ENCODE measurements at regions not wholly inside any gene's neighbourhood (a gene's known extent, or its start where the extent isn't known, plus 50 kb on each side); places are given as distances from the start of the nearest gene placed in this dataset.
"Not testable (repeated sequence)": the region's sequence is repeated elsewhere in the genome, so short reads cannot be mapped to it uniquely, and the experiment has no call there.

DNA sequence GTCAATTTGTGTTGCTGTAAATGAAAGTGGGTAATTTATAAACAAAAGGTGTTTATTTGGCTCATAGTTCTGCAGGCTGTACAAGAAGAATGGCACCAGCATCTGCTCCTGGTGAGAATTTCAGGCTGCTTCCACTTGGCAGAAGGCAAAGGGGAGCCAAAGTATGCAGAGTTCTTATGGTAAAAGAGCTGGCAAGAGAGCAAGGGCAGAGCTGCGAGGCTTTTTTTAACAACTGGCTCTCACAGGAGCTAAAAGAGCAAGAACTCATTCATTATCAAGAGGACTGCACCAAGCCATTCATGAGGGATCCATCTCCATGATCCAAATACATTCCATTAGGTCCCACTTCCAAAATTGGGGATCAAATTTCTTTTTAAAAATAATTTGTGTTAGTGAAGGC, 1712.7 kb downstream of the SLITRK5 start:
- no peak for ATAC-seq
- no peak for DNase-seq (ENCODE audit: low spot score in 2 of 2)
- Mint-ChIP-seq H3K9me3 (peaks cover 12 to 20% of the 10 kb centered on the region in 2 donors), H3K27ac (no peak overlapping the region), H3K36me3 (no peaks in the 10 kb centered on the region)

- peaks cover 0 to 6% of the 10 kb centered on the region in 2 donors for H3K9me3 Mint-ChIP-seq
- no peak for DNase-seq (ENCODE audit: low spot score in 2 of 2)
Measured at GRCh38 chr13:89393758-89394304, 1722.7 kb downstream of the SLITRK5 start.

DNA sequence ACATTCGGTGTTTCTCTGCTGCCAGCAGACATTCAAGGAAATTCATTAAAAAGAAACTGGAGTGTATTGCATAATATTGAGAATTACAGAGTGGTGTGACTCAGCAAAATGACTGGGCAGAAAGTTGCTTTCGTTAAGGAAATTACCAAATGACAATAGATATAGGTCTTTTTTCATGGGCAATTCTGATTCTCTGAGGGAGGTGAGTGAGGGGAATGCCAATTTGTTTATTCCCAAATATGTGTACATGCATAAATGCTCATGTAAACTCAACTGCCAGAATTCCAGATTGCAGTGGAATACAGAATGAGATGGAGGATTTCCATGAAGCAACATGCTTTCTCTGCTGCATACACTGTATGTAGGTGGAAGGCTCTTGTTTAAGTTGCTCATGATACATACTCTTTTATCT, 1730.1 kb downstream of the SLITRK5 start:
- no peak overlapping the region for H3K27ac Mint-ChIP-seq
- H3K36me3 Mint-ChIP-seq: no peaks in the 10 kb centered on the region
- DNase-seq (ENCODE audit: low spot score in 2 of 2) (no peak), ATAC-seq (no peak)
- H3K9me3 Mint-ChIP-seq: peaks cover 0 to 21% of the 10 kb centered on the region in 2 donors

More at GRCh38 chr13:89393758-89394304, 1722.7 kb downstream of the SLITRK5 start:
- ATAC-seq: no peak
- no peak overlapping the region for H3K27ac Mint-ChIP-seq
- no peaks in the 10 kb centered on the region for H3K36me3 Mint-ChIP-seq

- Mint-ChIP-seq H3K9me3 (peaks cover 0 to 21% of the 10 kb centered on the region in 2 donors), H3K36me3 (no peaks in the 10 kb centered on the region), H3K27ac (no peak overlapping the region)
- ATAC-seq (no peak), DNase-seq (ENCODE audit: low spot score in 2 of 2) (no peak)
Measured at GRCh38 chr13:89402211-89402610, 1731.0 kb downstream of the SLITRK5 start.

DNA sequence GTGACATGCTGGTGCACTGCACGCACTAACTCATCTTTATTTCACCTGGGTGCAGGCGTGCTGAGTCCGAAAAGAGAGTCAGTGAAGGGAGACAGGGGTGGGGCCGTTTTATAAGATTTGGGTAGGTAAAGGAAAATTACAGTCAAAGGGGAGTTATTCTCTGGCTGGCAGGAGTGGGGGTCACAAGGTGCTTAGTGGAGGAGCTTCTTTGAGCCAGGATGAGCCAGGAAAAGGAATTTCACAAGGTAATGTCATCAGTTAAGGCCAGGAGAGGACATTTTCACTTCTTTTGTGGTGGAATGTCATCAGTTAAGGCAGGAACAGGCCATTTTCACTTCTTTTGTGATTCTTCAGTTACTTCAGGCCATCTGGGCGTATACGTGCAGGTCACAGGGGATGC, 1734.9 kb downstream of the SLITRK5 start:
- H3K27ac Mint-ChIP-seq; ATAC-seq; DNase-seq (ENCODE audit: low spot score in 2 of 2); H3K36me3 Mint-ChIP-seq: not testable (repeated sequence)
- peaks cover 0 to 15% of the 10 kb centered on the region in 2 donors for H3K9me3 Mint-ChIP-seq

- no peak for DNase-seq (ENCODE audit: low spot score in 2 of 2)
- ATAC-seq: no peak
- peaks cover 0 to 15% of the 10 kb centered on the region in 2 donors for H3K9me3 Mint-ChIP-seq
- H3K27ac Mint-ChIP-seq: no peak overlapping the region
- H3K36me3 Mint-ChIP-seq: no peaks in the 10 kb centered on the region
Measured at GRCh38 chr13:89407357-89407756, 1736.2 kb downstream of the SLITRK5 start.

DNA sequence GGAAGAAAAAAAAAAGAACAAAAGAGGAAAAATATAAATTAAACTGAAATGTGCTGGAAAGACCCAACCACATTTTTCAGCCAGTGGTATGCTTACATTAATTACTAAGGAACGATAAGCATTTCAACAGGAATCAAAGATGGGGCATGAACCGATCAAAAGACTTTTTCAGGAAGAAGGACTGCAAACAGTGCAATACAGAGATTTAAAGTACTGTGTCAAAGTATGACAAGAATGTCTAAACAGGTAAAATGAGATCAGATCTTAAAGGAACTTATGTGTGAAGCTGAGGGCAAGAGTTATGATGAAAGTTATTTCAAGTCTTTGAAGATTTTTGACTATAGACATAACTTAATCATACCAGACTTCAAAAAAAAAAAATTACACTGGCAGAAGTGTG, 1761.8 kb downstream of the SLITRK5 start:
- Mint-ChIP-seq H3K27ac (no peak overlapping the region), H3K9me3 (peaks cover 10 to 22% of the 10 kb centered on the region in 2 donors), H3K36me3 (peaks cover 0 to 4% of the 10 kb centered on the region in 2 donors)
- ATAC-seq: no peak
- DNase-seq (ENCODE audit: low spot score in 2 of 2): no peak

GRCh38 chr13:89434624-89435023, 1763.5 kb downstream of the SLITRK5 start:
- not testable (repeated sequence) for H3K27ac Mint-ChIP-seq; ATAC-seq; DNase-seq (ENCODE audit: low spot score in 2 of 2); H3K36me3 Mint-ChIP-seq
- H3K9me3 Mint-ChIP-seq: peaks cover 11 to 19% of the 10 kb centered on the region in 2 donors

GRCh38 chr13:89454681-89455080, 1783.5 kb downstream of the SLITRK5 start:
- DNase-seq (ENCODE audit: low spot score in 2 of 2) (no peak), ATAC-seq (no peak)
- Mint-ChIP-seq H3K36me3 (no peaks in the 10 kb centered on the region), H3K9me3 (peaks cover 5 to 7% of the 10 kb centered on the region in 2 donors), H3K27ac (no peak overlapping the region)

- DNase-seq (ENCODE audit: low spot score in 2 of 2) (no peak), ATAC-seq (no peak)
- no peaks in the 10 kb centered on the region for H3K36me3 Mint-ChIP-seq
- H3K27ac Mint-ChIP-seq: no peak overlapping the region
- H3K9me3 Mint-ChIP-seq: peaks cover 5 to 12% of the 10 kb centered on the region in 2 donors
Measured at GRCh38 chr13:89455225-89455624, 1784.1 kb downstream of the SLITRK5 start.

GRCh38 chr13:89455741-89456140, 1784.6 kb downstream of the SLITRK5 start:
- no peak for DNase-seq (ENCODE audit: low spot score in 2 of 2)
- H3K27ac Mint-ChIP-seq: no peak overlapping the region
- no peak for ATAC-seq
- H3K9me3 Mint-ChIP-seq: peaks cover 5 to 12% of the 10 kb centered on the region in 2 donors
- H3K36me3 Mint-ChIP-seq: no peaks in the 10 kb centered on the region

DNA sequence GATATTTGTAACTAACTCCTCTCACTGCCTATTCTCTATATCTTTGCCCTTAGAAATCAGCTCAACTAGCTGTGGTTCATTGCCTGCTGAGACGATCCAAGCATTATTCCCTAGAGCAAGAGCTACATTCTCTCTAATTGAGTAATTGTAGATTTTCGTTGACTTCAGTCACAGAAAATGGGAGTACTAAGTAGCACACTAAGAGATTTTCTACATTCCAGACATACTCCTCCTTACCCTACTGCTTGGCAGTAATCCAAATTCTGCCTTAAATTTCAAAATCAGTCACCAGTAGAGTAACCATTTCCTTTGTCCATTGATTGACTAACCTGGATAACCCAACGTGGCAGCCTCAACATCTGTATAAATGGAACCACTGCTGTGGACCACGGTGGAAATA, 1786.8 kb downstream of the SLITRK5 start:
- ATAC-seq: no peak
- H3K36me3 Mint-ChIP-seq: no peaks in the 10 kb centered on the region
- H3K9me3 Mint-ChIP-seq: peaks cover 8 to 12% of the 10 kb centered on the region in 2 donors
- H3K27ac Mint-ChIP-seq: no peak overlapping the region
- no peak for DNase-seq (ENCODE audit: low spot score in 2 of 2)

DNA sequence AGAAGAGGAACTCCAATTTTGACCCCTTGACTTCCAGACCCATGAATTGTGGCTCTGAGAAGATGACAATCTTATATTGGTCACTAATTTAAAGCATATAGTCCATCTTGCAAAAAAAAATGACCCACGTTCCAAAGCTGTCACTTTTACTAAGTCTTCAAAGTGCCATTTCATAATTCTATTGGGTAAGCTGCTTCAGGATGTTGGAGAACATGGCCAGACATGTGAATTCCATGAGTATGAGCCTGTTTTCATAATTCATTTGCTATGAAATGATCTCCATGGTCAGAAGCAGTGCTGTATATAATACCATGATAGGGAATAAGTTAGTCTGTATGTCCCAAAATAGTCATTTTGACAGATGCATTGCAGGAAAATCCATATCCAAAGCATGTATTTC, 1787.3 kb downstream of the SLITRK5 start:
- no peak for ATAC-seq
- Mint-ChIP-seq H3K27ac (no peak overlapping the region), H3K36me3 (no peaks in the 10 kb centered on the region), H3K9me3 (peaks cover 10 to 12% of the 10 kb centered on the region in 2 donors)
- DNase-seq (ENCODE audit: low spot score in 2 of 2): no peak

DNA sequence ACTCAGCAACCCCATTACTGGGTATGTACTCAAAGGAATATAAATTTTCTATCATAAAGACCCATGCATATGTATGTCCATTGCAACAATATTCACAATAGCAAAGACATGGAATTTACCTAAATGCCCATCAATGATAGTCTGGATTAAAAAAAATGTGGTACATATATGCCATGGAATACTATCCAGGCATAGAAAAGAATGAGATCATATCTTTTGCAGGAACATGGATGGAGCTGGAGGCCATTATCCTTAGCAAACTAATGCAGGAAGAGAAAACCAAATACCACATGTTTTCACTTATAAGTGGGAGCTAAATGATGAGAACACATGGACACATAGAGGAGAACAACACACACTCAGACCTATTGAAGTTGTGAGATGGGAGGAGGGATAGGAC, 1789.7 kb downstream of the SLITRK5 start:
- peaks cover 12 to 19% of the 10 kb centered on the region in 2 donors for H3K9me3 Mint-ChIP-seq
- not testable (repeated sequence) for H3K36me3 Mint-ChIP-seq; DNase-seq (ENCODE audit: low spot score in 2 of 2); H3K27ac Mint-ChIP-seq; ATAC-seq

DNA sequence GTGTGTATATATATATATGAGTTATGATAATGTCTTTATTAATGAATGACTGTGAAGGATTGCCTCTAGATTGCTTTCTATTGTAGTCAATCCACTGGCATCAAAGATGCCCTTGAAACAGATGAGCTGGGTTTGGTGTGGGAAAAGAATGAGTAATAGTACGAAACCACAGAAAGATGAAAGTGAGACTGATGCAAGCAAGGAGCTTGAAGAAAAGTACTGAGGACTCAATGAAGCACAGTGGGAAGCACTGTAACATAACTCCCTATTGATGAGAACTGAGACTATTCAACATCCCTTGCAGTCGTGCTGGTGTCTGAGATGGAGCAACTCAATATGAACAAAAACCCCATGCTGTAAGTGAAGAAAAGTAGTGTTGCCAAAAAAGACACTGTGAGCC, 1794.2 kb downstream of the SLITRK5 start:
- no peak for DNase-seq (ENCODE audit: low spot score in 2 of 2)
- Mint-ChIP-seq H3K36me3 (no peaks in the 10 kb centered on the region), H3K9me3 (peaks cover 13 to 15% of the 10 kb centered on the region in 2 donors), H3K27ac (no peak overlapping the region)
- ATAC-seq: peak; percentile 37 to 82

- DNase-seq (ENCODE audit: low spot score in 2 of 2) (no peak), ATAC-seq (no peak)
- Mint-ChIP-seq H3K27ac (no peak overlapping the region), H3K36me3 (no peaks in the 10 kb centered on the region), H3K9me3 (peaks cover 25% of the 10 kb centered on the region in 2 donors)
Measured at GRCh38 chr13:89468081-89468480, 1796.9 kb downstream of the SLITRK5 start.

DNA sequence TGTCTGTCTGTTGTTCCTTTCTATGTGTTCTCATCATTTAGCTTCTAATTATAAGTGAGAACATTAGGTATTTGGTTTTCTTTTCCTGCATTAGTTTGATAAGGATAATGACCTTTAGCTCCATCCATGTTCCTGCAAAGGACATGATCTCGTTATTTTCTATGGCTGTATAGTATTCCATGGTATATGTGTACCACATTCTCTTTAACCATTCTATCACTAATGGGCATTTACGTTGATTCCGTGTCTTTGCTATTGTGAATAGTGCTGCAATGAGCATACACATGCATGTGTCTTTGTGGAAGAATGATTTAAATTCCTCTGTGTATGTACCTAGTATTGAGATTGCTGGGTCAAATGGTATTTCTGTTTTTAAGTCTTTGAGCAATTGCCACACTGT, 1799.7 kb downstream of the SLITRK5 start:
- Mint-ChIP-seq H3K27ac (no peak overlapping the region), H3K9me3 (peaks cover 41 to 44% of the 10 kb centered on the region in 2 donors), H3K36me3 (peaks cover 7 to 15% of the 10 kb centered on the region in 2 donors)
- ATAC-seq: no peak
- no peak for DNase-seq (ENCODE audit: low spot score in 2 of 2)

- peaks cover 34 to 45% of the 10 kb centered on the region in 2 donors for H3K9me3 Mint-ChIP-seq
- DNase-seq (ENCODE audit: low spot score in 2 of 2): no peak
- H3K36me3 Mint-ChIP-seq: peaks cover 7 to 18% of the 10 kb centered on the region in 2 donors
- no peak overlapping the region for H3K27ac Mint-ChIP-seq
- ATAC-seq: no peak
Measured at GRCh38 chr13:89474432-89474831, 1803.3 kb downstream of the SLITRK5 start.
